ENCODE measurements at regions not wholly inside any gene's neighbourhood (a gene's known extent, or its start where the extent isn't known, plus 50 kb on each side); places are given as distances from the start of the nearest gene placed in this dataset.

GRCh38 chr13:34878329-34878728, 63.7 kb upstream of the NBEA start:
- no peak for DNase-seq (ENCODE audit: low read depth in 2 of 2)

GRCh38 chr13:34879851-34880250, 62.2 kb upstream of the NBEA start:
- DNase-seq (ENCODE audit: low read depth in 2 of 2): no peak

- no peak for DNase-seq (ENCODE audit: low read depth in 2 of 2)
Measured at GRCh38 chr13:34881494-34881893, 60.6 kb upstream of the NBEA start.

- no peak for DNase-seq (ENCODE audit: low read depth in 2 of 2)
Measured at GRCh38 chr13:34883396-34883795, 58.7 kb upstream of the NBEA start.

GRCh38 chr13:34884366-34884765, 57.7 kb upstream of the NBEA start:
- no peak for DNase-seq (ENCODE audit: low read depth in 2 of 2)

GRCh38 chr13:34886121-34886875, 55.8 kb upstream of the NBEA start:
- DNase-seq (ENCODE audit: low read depth in 2 of 2): no peak

- DNase-seq (ENCODE audit: low read depth in 2 of 2): no peak
Measured at GRCh38 chr13:34886987-34887386, 55.1 kb upstream of the NBEA start.

Measured in stimulated activated CD4-positive, alpha-beta T cell treated with anti-CD3 and anti-CD28 coated beads, Interleukin-15, amount 100 ng/mL, for 48 hours (primary cell).